CD4-positive, alpha-beta T cell treated with Interleukin-2 at 100 ng/mL for 4 hours (primary cell): ENCODE measurements at regions not wholly inside any gene's neighbourhood (a gene's known extent, or its start where the extent isn't known, plus 50 kb on each side); places are given as distances from the start of the nearest gene placed in this dataset.

ENCODE experiments used
- DNase-seq: peaks from one replicate; pipeline ENCODE4 v3.0.0-alpha.2; 2020; ENCODE audit warnings: low spot score

DNA sequence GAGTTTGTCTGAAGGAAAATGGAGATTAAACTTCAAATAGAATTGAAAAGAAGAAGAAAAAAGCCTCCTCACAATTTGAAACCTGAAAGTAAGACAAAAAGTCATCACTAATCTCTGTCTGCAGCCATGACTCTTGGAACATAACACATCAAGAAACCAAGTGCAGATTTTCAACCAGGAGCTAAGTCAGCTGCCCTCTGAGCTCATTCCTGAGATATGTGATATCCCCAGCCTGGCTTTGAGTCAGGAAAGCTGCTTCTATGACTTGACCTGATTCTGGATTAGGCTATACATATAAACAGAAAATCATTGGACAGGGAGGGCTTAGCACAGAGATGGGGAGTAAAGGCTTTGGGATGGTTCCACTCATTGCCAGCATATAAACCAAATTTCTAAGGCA is 891.4 kb downstream of the TFAP2A start:
- DNase-seq, result no peak

DNA sequence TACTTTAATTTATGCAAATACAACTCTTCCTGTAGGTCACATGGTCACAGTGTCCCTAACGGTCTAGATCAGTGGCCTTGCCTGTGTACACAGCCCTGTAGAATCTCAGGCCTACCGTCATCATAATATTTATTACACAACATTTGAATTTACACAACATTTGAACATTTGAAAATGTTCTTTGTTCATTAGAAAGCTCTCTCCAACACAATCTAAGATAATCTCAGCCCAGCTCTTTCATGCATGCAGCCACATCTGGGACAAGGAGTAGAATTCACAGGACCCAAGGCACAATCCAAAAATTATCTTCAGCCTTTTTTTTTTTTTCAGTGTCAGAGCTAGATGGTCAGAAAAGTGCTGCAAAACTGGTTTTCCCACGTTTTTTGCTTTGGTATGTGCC is 892.8 kb downstream of the TFAP2A start:
- DNase-seq, result no peak

DNA sequence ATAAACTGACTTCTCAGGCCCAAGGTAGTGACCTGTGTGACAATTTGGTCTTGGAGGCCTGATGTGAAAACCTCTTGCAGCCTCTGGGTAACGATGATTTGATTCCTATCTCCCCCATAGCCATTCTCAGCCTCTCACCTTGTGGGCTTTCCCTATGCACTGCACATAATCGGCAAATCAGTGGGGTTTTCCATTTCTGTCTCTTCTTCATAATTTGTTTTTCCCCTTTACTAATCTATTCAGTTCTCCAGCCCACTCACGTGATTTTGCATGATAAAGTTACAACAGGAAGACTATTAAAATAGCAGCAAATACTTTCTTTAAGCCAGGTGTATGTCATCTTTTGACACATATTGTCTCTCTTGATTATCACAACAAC is 893.7 kb downstream of the TFAP2A start:
- DNase-seq, result no peak

- no peak for DNase-seq
These were observed 894.3 kb downstream of the TFAP2A start for GRCh38 chr6:9520417-9521151.

- DNase-seq, result no peak
These were observed 896.4 kb downstream of the TFAP2A start for GRCh38 chr6:9518431-9518830.

DNA sequence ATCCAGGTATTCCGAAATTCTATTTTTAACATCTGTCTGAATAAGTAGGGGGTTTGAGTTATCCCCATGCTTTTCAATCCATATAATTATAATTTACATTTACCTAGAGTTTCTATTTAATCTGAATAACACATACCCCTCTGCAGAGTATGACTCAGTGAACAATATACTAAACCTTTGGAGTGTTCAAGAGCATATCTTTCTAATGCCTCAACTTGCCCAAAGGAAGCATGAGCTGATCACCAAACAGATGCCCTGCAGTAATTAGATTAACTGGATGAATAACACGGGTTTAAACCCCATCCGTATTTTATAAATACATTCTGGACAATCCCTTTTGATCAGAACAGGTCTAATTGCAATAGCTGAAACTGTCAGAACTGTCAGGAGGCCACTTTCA is 897.1 kb downstream of the TFAP2A start:
- DNase-seq, result no peak

- no peak for DNase-seq
These were observed 899.0 kb downstream of the TFAP2A start for GRCh38 chr6:9515633-9516606.

- DNase-seq, result no peak
These were observed 900.7 kb downstream of the TFAP2A start for GRCh38 chr6:9514146-9514545.

DNA sequence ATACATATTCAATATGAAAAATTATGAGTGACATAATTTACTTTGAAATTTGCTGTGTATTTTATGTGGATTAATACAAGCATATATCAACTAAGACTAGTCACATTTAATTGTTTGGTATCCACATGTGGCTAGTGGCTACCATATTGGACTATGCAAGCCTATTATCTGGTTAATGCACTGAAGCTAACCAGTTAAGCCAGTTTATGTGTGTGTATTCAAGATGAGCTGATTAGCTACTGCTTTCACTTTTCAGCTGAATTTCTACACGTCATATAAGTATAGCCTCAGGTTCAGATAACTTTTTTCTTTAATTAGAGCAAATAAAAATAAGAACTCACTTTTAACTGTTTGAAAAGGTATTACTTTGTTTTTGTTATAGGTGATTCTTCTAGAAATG is 903.7 kb downstream of the TFAP2A start:
- DNase-seq, result no peak

DNA sequence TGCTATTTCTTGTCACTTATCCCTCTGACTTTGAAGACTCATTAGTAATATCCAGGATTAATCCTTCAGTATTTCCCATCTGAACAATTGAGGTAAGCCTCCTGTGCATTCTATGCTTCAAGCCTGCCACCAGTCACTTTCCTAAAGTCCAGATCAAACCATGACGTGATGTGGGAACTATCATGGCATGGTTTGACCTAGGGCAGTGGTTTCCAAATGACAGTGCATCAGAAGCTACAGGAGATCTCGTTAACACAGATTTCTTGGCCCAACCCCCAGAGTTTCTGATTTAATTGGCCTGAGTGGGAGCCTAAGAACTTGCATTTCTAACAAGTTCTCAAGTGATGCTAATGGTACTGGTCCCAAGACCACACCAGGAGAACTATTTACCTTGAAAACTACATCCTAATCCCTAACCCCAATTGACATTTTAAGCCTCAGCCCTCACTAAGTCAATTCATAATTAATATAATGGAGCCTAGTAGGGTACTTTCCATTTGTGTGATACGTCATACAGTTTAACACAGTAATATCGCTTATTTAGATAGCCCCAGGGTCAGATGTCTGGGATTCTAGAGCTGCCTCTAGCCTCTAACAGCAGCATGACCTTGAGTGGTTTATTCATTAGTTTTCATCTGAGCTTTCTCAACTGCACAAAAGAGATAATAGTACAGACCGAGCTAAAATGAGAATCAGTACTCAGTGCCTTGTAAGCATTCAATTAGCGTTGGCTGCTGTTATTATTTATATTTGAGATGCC is 907.6 kb downstream of the TFAP2A start:
- DNase-seq, result no peak

DNA sequence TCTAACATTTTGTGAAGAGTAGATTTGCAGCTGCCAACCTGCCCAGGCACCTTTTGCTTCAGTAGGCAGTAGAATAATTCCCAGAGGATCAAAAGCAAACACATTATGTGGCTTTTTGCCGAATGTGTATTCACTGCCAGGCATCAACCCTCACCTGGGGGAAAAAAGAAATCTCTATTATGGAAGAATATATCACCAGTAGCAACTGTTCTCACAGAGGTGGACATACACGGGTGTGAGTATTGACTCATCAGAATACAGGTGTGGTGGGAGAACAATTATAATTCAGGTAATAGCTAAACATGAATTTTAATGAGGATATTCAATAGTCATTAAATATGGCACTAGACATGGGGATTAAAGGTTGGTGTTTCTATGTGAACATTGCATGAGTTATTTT is 910.7 kb downstream of the TFAP2A start:
- DNase-seq, result no peak

- DNase-seq, result no peak
These were observed 911.6 kb downstream of the TFAP2A start for GRCh38 chr6:9503111-9503761.

GRCh38 chr6:9499709-9500108 is 915.2 kb downstream of the TFAP2A start:
- no peak for DNase-seq

DNA sequence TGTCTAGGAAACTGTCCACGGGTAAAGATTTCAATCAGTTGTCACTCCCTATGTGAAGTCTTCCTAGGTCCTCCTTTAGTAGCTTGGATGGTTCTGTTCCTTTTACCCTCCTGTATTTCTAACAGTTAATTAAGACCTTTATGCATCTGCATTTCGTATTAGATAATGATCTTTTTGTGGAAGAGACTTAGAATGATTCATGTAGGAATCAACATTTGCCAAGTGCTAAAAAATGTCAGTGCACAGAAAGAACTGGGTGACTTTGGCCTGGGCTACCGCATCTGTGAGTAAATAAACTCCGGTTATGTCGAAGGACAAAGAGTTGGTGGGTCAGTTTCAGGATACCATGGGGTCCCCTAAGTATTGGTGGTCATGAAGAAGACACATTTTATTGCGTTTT is 918.0 kb downstream of the TFAP2A start:
- no peak for DNase-seq

DNA sequence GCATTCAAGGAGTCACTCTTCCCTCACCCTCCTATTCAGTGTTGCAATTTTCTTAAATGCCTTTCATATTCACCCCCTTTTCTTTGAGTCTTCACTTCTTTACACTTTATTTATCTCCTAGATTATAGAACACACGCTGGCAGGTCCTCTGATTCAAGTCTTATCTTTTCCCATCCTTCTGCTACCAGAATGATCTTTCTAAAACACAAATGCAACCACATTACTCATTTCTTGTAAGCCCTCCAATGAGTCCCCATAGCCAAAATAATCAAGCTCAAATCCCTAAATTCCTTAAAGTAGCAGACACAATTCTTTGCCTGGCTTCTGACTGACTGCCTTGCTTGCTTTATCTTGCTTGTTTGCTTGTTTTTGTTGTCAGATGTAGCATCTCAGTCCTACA is 920.0 kb downstream of the TFAP2A start:
- DNase-seq, result no peak

DNA sequence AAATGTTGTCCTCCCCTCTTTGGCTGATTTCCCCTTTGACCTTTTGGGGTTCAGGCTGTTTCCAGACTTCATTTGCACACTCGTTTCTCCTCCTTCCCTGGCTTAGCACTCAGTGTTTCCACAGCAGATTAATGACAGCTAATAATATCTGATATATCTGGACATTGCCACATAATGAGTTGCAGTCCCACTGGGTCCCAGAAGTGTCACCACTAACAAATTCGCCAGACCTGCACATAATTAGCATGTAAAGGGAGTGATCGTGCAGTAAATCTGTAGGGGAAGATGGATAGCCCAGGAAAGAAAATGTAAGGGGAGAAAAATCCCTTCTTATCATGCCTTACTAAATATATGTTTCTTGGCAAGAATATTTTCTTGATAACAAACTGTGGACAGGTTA is 922.1 kb downstream of the TFAP2A start:
- DNase-seq, result no peak

DNA sequence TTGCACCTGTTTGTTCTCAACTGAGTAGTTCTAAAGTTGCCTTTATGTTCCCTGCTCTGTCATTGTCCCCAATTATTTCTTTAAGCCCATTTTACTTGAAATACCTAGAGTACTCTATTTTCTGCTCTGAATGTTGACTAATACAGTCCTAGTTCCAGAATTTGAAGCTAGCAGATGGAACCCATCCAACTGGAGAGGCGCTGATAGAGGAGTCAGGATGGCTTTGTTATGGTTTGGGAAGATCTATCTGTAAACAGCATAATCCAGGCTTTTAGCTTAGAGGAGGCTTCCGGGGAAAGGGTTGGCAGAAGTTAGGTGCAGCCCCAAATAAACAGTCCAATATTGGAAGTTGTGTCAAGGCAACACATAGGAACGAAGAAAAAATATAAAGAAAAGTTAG is 927.7 kb downstream of the TFAP2A start:
- no peak for DNase-seq

DNA sequence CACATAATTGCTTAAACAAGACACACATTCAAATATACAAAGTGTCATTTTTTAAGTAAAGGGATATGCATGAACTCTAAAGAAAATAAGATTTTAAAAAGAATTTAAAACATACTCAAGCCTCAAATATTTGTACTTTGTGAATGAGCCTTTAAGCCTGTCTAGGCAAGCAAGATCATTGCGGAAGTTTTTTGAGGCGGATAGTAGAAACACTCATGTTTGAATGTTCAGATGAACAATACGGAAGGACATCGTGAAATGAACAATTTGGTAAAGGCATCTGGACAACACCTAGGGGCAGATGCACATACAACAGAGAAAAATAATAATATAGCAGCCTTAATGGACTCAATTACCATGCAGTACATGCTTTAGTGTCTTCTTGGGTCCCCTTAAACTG is 928.9 kb downstream of the TFAP2A start:
- no peak for DNase-seq

DNA sequence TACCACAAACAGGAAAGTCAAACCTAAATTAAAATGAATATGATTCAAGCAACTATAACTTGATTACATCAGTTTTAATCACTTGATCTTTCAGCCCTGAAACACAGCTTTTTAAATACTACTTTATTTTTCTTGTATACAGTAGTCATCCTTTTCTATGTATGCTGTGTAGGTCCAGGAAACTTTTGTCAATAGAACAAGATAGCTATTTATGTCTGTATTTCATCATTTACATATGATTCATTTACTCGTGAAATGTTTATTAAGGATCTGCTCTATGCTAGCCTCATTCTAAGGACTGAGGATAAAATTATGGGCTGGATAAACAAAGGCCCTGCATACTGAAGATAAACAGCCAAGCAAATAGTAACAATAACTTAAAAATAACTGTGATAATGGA is 930.2 kb downstream of the TFAP2A start:
- DNase-seq, result no peak

GRCh38 chr6:9484091-9484490 is 930.8 kb downstream of the TFAP2A start:
- no peak for DNase-seq

DNA sequence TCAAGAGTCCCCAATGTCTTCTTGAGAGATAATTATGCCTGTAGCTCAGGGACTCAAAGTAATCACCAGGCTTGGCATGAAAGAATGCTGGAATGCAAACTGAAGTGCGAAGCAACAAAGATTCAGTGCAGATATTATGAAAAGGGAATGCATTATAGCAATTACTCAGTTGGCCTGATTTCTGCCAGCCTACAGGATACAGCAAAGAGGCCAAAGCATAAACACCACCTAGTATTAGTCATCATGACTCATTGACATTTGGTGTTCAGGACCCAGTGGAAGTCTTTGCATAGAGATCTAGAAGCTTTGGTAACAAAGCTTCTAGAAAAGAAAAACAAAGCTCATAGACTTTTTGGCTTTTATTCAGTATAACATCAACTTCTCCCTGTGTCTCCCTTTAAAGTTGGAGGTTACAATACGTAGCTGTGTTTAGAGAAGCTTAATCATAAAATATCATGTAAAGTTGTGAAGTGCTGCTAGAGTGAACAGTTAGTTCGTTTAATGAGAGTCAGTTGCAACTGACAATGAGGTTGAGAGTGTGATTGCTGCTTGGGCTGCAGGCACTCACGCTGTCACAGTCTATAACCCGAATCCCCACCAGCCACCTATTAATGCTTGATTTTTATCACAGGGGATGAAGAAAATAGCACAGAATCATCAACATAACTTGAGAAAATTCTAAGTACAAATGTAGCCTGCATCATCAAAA is 932.7 kb downstream of the TFAP2A start:
- no peak for DNase-seq
